ENCODE measurements at regions not wholly inside any gene's neighbourhood (a gene's known extent, or its start where the extent isn't known, plus 50 kb on each side); places are given as distances from the start of the nearest gene placed in this dataset.
"Not testable (repeated sequence)": the region's sequence is repeated elsewhere in the genome, so short reads cannot be mapped to it uniquely, and the experiment has no call there.

GRCh38 chr16:26623442-26623841 lies 443.3 kb upstream of the C16orf82 start:
- Histone ChIP-seq H3K27ac (no peak overlapping the region), H3K27me3 (no peaks in the 10 kb centered on the region), H3K9me3 (no peaks in the 10 kb centered on the region), H3K4me1 (no peaks in the 10 kb centered on the region), H3K36me3 (no peaks in the 10 kb centered on the region), H3K4me3 (no peak overlapping the region)
- intact Hi-C loops (cut with DNase I): no loop called here
- no peak for TF ChIP-seq CTCF (IDR thresholded peaks at IDR 0.05)
- DNase-seq: no peak
- no peak for ATAC-seq

- ATAC-seq: no peak
These were observed 438.8 kb upstream of the C16orf82 start for GRCh38 chr16:26627958-26628357.

GRCh38 chr16:26631365-26631764 lies 435.4 kb upstream of the C16orf82 start:
- H3K36me3 ChIP-seq; DNase-seq; H3K27me3 ChIP-seq; H3K4me3 ChIP-seq; H3K9me3 ChIP-seq; H3K27ac ChIP-seq; intact Hi-C loops (cut with DNase I); H3K4me1 ChIP-seq; ATAC-seq: not testable (repeated sequence)

More at GRCh38 chr16:26627958-26628357, 438.8 kb upstream of the C16orf82 start:
- H3K4me1 ChIP-seq: no peaks in the 10 kb centered on the region
- no peak overlapping the region for H3K4me3 ChIP-seq
- intact Hi-C loops (cut with DNase I): no loop called here
- H3K27ac ChIP-seq: no peak overlapping the region
- H3K36me3 ChIP-seq: no peaks in the 10 kb centered on the region
- DNase-seq: no peak
- TF ChIP-seq CTCF (IDR thresholded peaks at IDR 0.05): no peak
- H3K27me3 ChIP-seq: no peaks in the 10 kb centered on the region
- no peaks in the 10 kb centered on the region for H3K9me3 ChIP-seq

GRCh38 chr16:26642047-26642664 lies 424.6 kb upstream of the C16orf82 start:
- DNase-seq (no peak), ATAC-seq (no peak)
- H3K9me3 ChIP-seq: no peaks in the 10 kb centered on the region
- no peaks in the 10 kb centered on the region for H3K4me1 ChIP-seq
- H3K27ac ChIP-seq: no peak overlapping the region
- no peak overlapping the region for H3K4me3 ChIP-seq
- no peaks in the 10 kb centered on the region for H3K36me3 ChIP-seq
- TF ChIP-seq CTCF (IDR thresholded peaks at IDR 0.05): no peak
- intact Hi-C loops (cut with DNase I): no loop called here
- no peaks in the 10 kb centered on the region for H3K27me3 ChIP-seq

GRCh38 chr16:26643519-26643918 lies 423.2 kb upstream of the C16orf82 start:
- ATAC-seq: no peak
- H3K36me3 ChIP-seq: no peaks in the 10 kb centered on the region
- H3K27me3 ChIP-seq: no peaks in the 10 kb centered on the region
- H3K4me1 ChIP-seq: no peaks in the 10 kb centered on the region
- no peak for DNase-seq
- no peak overlapping the region for H3K27ac ChIP-seq
- H3K9me3 ChIP-seq: no peaks in the 10 kb centered on the region
- TF ChIP-seq CTCF (IDR thresholded peaks at IDR 0.05): no peak
- intact Hi-C loops (cut with DNase I): no loop called here
- H3K4me3 ChIP-seq: no peak overlapping the region

- Histone ChIP-seq H3K36me3 (no peaks in the 10 kb centered on the region), H3K27me3 (no peaks in the 10 kb centered on the region), H3K4me3 (no peak overlapping the region), H3K4me1 (no peaks in the 10 kb centered on the region), H3K27ac (no peak overlapping the region), H3K9me3 (no peaks in the 10 kb centered on the region)
- intact Hi-C loops (cut with DNase I): no loop called here
- DNase-seq: no peak
- no peak for ATAC-seq
- TF ChIP-seq CTCF (IDR thresholded peaks at IDR 0.05): no peak
These were observed 421.7 kb upstream of the C16orf82 start for GRCh38 chr16:26644912-26645543.

All from upper lobe of right lung (tissue), 1 donor.